Left ventricle myocardium inferior (tissue), 1 donor: ENCODE measurements at regions not wholly inside any gene's neighbourhood (a gene's known extent, or its start where the extent isn't known, plus 50 kb on each side); places are given as distances from the start of the nearest gene placed in this dataset.

Source experiments
- DNase-seq: peaks from one replicate; pipeline ENCODE4 v3.0.0-alpha.2; 2020
- H3K27ac ChIP-seq: fragments of 200-600 bp; replicated peaks from 2 replicates; pipeline ENCODE4 v1.8.0; 2021
- H3K27me3 ChIP-seq: fragments of 200-600 bp; 2 replicates; pipeline ENCODE4 v1.8.0; 2021; ENCODE audit warnings: low read depth
- H3K36me3 ChIP-seq: fragments of 200-600 bp; 2 replicates; pipeline ENCODE4 v1.8.0; 2021
- H3K4me1 ChIP-seq: fragments of 200-600 bp; 2 replicates; pipeline ENCODE4 v1.8.0; 2021
- H3K4me3 ChIP-seq: fragments of 200-600 bp; 2 replicates; pipeline ENCODE4 v1.8.0; 2021; ENCODE audit warnings: mild to moderate bottlenecking, moderate library complexity
- H3K9me3 ChIP-seq: fragments of 200-600 bp; replicated peaks from 2 replicates; pipeline ENCODE4 v1.8.0; 2021
- CTCF ChIP-seq: fragments of 200-600 bp; IDR thresholded peaks from 2 replicates; pipeline ENCODE4 v1.8.0; 2021; ENCODE audit warnings: antibody characterized with exemption, mild to moderate bottlenecking, borderline replicate concordance
- intact Hi-C: fragments of 100-400 bp; cut with micrococcal nuclease; formaldehyde crosslinking; loops from one replicate; pipeline ENCODE4 v1.11.0; 2022
- donor health status: DM: no; HTN: yes; CAD: no; lungs with severe emphysema.

- Histone ChIP-seq H3K9me3 (no peaks in the 10 kb centered on the region), H3K4me1 (no peaks in the 10 kb centered on the region), H3K27me3 (peaks cover 9% of the 10 kb centered on the region), H3K4me3 (no peak overlapping the region), H3K27ac (no peak overlapping the region), H3K36me3 (no peaks in the 10 kb centered on the region)
- no peak for TF ChIP-seq CTCF
- intact Hi-C loops, result no loop called here
- DNase-seq, result no peak
Observed at GRCh38 chr10:128781637-128782036, 655.4 kb upstream of the MKI67 start.

- Histone ChIP-seq H3K9me3 (no peaks in the 10 kb centered on the region), H3K4me3 (no peak overlapping the region), H3K27me3 (peaks cover 11% of the 10 kb centered on the region), H3K27ac (no peak overlapping the region), H3K4me1 (no peaks in the 10 kb centered on the region), H3K36me3 (no peaks in the 10 kb centered on the region)
- intact Hi-C loops, result no loop called here
- no peak for TF ChIP-seq CTCF
- no peak for DNase-seq
Observed at GRCh38 chr10:128784444-128784843, 658.2 kb upstream of the MKI67 start.

GRCh38 chr10:128792426-128793140 is 666.4 kb upstream of the MKI67 start:
- intact Hi-C loops, result no loop called here
- TF ChIP-seq CTCF, result no peak
- no peak overlapping the region for H3K27ac ChIP-seq

GRCh38 chr10:128793726-128794655 is 667.8 kb upstream of the MKI67 start:
- no peaks in the 10 kb centered on the region for H3K9me3 ChIP-seq
- TF ChIP-seq CTCF, result no peak
- no peaks in the 10 kb centered on the region for H3K27me3 ChIP-seq
- intact Hi-C loops, result no loop called here
- H3K36me3 ChIP-seq, result no peaks in the 10 kb centered on the region
- H3K4me1 ChIP-seq, result no peaks in the 10 kb centered on the region
- DNase-seq, result no peak
- no peak overlapping the region for H3K27ac ChIP-seq
- H3K4me3 ChIP-seq, result no peak overlapping the region

More at GRCh38 chr10:128792426-128793140, 666.4 kb upstream of the MKI67 start:
- no peak for DNase-seq
- Histone ChIP-seq H3K4me1 (no peaks in the 10 kb centered on the region), H3K27me3 (no peaks in the 10 kb centered on the region), H3K4me3 (no peak overlapping the region), H3K36me3 (no peaks in the 10 kb centered on the region), H3K9me3 (no peaks in the 10 kb centered on the region)

- no peaks in the 10 kb centered on the region for H3K4me1 ChIP-seq
- no peaks in the 10 kb centered on the region for H3K27me3 ChIP-seq
- intact Hi-C loops, result no loop called here
- H3K9me3 ChIP-seq, result no peaks in the 10 kb centered on the region
- no peak overlapping the region for H3K27ac ChIP-seq
- TF ChIP-seq CTCF, result no peak
- DNase-seq, result no peak
- H3K4me3 ChIP-seq, result no peak overlapping the region
- H3K36me3 ChIP-seq, result no peaks in the 10 kb centered on the region
Observed at GRCh38 chr10:128796396-128796912, 670.2 kb upstream of the MKI67 start.
